ENCODE measurements at regions not wholly inside any gene's neighbourhood (a gene's known extent, or its start where the extent isn't known, plus 50 kb on each side); places are given as distances from the start of the nearest gene placed in this dataset.

DNA sequence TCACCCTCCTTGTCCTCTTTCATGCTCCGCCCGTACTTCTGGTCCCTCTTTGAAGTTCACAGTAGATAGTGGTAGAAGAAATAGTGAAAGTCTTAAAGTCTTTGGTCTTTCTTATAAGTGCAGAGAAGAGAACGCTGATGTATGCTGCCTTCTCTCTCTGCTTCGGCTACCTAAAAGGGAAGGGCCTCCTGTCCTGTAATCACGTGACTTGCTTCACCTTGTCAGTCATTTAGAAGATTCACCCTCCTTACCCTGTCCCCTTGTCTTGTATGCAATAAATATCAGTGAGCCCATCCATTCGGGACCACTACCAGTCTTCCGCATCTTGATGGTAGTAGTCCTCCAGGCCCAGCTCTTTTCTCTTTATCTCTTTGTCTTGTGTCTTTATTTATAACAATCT is 144.6 kb downstream of the ARL4C start:
- TF ChIP-seq, protein P1, sequence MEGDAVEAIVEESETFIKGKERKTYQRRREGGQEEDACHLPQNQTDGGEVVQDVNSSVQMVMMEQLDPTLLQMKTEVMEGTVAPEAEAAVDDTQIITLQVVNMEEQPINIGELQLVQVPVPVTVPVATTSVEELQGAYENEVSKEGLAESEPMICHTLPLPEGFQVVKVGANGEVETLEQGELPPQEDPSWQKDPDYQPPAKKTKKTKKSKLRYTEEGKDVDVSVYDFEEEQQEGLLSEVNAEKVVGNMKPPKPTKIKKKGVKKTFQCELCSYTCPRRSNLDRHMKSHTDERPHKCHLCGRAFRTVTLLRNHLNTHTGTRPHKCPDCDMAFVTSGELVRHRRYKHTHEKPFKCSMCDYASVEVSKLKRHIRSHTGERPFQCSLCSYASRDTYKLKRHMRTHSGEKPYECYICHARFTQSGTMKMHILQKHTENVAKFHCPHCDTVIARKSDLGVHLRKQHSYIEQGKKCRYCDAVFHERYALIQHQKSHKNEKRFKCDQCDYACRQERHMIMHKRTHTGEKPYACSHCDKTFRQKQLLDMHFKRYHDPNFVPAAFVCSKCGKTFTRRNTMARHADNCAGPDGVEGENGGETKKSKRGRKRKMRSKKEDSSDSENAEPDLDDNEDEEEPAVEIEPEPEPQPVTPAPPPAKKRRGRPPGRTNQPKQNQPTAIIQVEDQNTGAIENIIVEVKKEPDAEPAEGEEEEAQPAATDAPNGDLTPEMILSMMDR (IDR thresholded peaks at IDR 0.05) = no peak
- no peak for TF ChIP-seq POLR2A (IDR thresholded peaks at IDR 0.05)

Data from prostate gland (tissue), 2 donors.